H1 (cell line): ENCODE measurements at regions not wholly inside any gene's neighbourhood (a gene's known extent, or its start where the extent isn't known, plus 50 kb on each side); places are given as distances from the start of the nearest gene placed in this dataset.

ENCODE experiments used
- CTCF ChIA-PET: fragments of 300-600 bp; sonication (Branson Sonifier 250); formaldehyde crosslinking; loops from one replicate; lab custom pipeline; 2021; ENCODE audit not compliant: partially characterized antibody; lab: Charles Lee
- POLR2A ChIA-PET: fragments of 300-600 bp; sonication (Branson Sonifier 250); formaldehyde crosslinking; loops from one replicate; lab custom pipeline; 2021; ENCODE audit warnings: inconsistent platforms; ENCODE audit not compliant: partially characterized antibody; lab: Charles Lee
- DNase-seq, 2 experiments: peaks; one replicate each; pipeline versions ENCODE4 v3.0.0 to v3.0.0-alpha.2; 2010 to 2022; ENCODE audit warnings: low spot score in 2 of 2, low read depth in 1 of 2, mixed read lengths in 1 of 2
- FAIRE-seq: peaks from 2 replicates; lab custom pipeline; 2011; peaks lifted over from hg19 to GRCh38; lab: Jason Lieb, UNC
- H2AFZ ChIP-seq: 2 replicates; pipeline ENCODE4 v1.8.1; 2012; ENCODE audit warnings: low read length, inconsistent platforms
- H2AK5ac ChIP-seq: 2 replicates; pipeline ENCODE4 v1.6.1; 2013; ENCODE audit warnings: low read depth, low read length
- H2BK120ac ChIP-seq: replicated peaks from 2 replicates; pipeline ENCODE3; 2013; ENCODE audit warnings: low read depth, low read length, inconsistent platforms
- H2BK12ac ChIP-seq: 2 replicates; pipeline ENCODE4 v1.6.1; 2013; ENCODE audit warnings: low read depth, low read length
- H2BK15ac ChIP-seq: 2 replicates; pipeline ENCODE4 v1.6.1; 2013; ENCODE audit warnings: low read length
- H2BK20ac ChIP-seq: 2 replicates; pipeline ENCODE4 v1.6.1; 2013; ENCODE audit warnings: low read length
- H2BK5ac ChIP-seq: 2 replicates; pipeline ENCODE4 v1.6.1; 2013; ENCODE audit warnings: low read depth, low read length
- H3K14ac ChIP-seq: 2 replicates; pipeline ENCODE4 v1.6.1; 2013; ENCODE audit warnings: inconsistent platforms; ENCODE audit not compliant: insufficient read length
- H3K18ac ChIP-seq: 2 replicates; pipeline ENCODE4 v1.6.1; 2013; ENCODE audit warnings: low read length; ENCODE audit errors: extremely low read depth
- H3K23ac ChIP-seq: 2 replicates; pipeline ENCODE4 v1.6.1; 2013; ENCODE audit warnings: inconsistent platforms; ENCODE audit not compliant: insufficient read length
- H3K23me2 ChIP-seq: 2 replicates; pipeline ENCODE4 v1.6.1; 2013; ENCODE audit warnings: low read depth, low read length
- H3K27ac ChIP-seq: 2 replicates; pipeline ENCODE4 v1.6.1; 2011; ENCODE audit warnings: low read depth, low read length, inconsistent platforms
- H3K27me3 ChIP-seq, 4 experiments: replicated peaks in 1 of 4; 1 replicate in 1 of 4; 2 replicates in 3 of 4; pipeline versions ENCODE4 v1.6.1 to v1.8.1; 2011 to 2013; ENCODE audit warnings: low read length in 3 of 4, mild to moderate bottlenecking in 3 of 4, inconsistent platforms in 2 of 4, mixed read lengths in 2 of 4, moderate library complexity in 1 of 4; ENCODE audit not compliant: control insufficient read depth in 3 of 4, insufficient read depth in 3 of 4; ENCODE audit errors: extremely low read depth in 1 of 4
- H3K36me3 ChIP-seq, 4 experiments: 2 replicates each; pipeline versions ENCODE4 v1.6.1 to v1.8.1; 2011 to 2013; ENCODE audit warnings: mild to moderate bottlenecking in 4 of 4, low read length in 3 of 4, moderate library complexity in 2 of 4, control low read depth in 1 of 4, inconsistent platforms in 1 of 4; ENCODE audit not compliant: insufficient read depth in 4 of 4, control insufficient read depth in 2 of 4
- H3K4ac ChIP-seq: replicated peaks from 2 replicates; pipeline ENCODE3; 2013; ENCODE audit warnings: low read length, low read depth, mixed read lengths, inconsistent platforms; ENCODE audit not compliant: insufficient read length
- H3K4me1 ChIP-seq, 4 experiments: replicated peaks in 1 of 4; 1 replicate in 1 of 4; 2 replicates in 3 of 4; pipeline versions ENCODE4 v1.6.1 to v1.8.1; 2011 to 2013; ENCODE audit warnings: low read length in 3 of 4, inconsistent platforms in 2 of 4, mixed read lengths in 1 of 4; ENCODE audit not compliant: insufficient read depth in 4 of 4, control insufficient read depth in 3 of 4
- H3K4me2 ChIP-seq, 2 experiments: 2 replicates each; pipeline versions ENCODE4 v1.6.1 to v1.8.1; 2011 to 2013; ENCODE audit warnings: low read depth in 2 of 2, low read length in 2 of 2, control low read depth in 1 of 2, inconsistent platforms in 1 of 2, mild to moderate bottlenecking in 1 of 2; ENCODE audit not compliant: insufficient read depth in 1 of 2
- H3K4me3 ChIP-seq, 4 experiments: fragments of 200-600, 300-600 bp in 1 of 4; sonication (generic), shearing (Covaris generic), sonication (Bioruptor Twin) in 1 of 4; 2 replicates each; pipeline versions ENCODE4 v1.5.1 to v1.8.1; 2011 to 2016; ENCODE audit warnings: low read length in 4 of 4, low read depth in 3 of 4, control low read depth in 2 of 4, inconsistent platforms in 2 of 4, mild to moderate bottlenecking in 2 of 4, mixed read lengths in 1 of 4, moderate library complexity in 1 of 4; ENCODE audit not compliant: insufficient read depth in 2 of 4; ENCODE audit errors: extremely low read depth in 1 of 4
- H3K56ac ChIP-seq: replicated peaks from 2 replicates; pipeline ENCODE3; 2013; ENCODE audit warnings: low read depth, mild to moderate bottlenecking, mixed read lengths, low read length, inconsistent platforms; ENCODE audit not compliant: insufficient read length
- H3K79me1 ChIP-seq: 2 replicates; pipeline ENCODE4 v1.6.1; 2013; ENCODE audit warnings: low read depth, low read length, control low read depth
- H3K79me2 ChIP-seq, 2 experiments: 2 replicates each; pipeline versions ENCODE4 v1.6.1 to v1.8.1; 2012 to 2013; ENCODE audit warnings: low read length in 2 of 2, mild to moderate bottlenecking in 2 of 2, inconsistent platforms in 1 of 2; ENCODE audit not compliant: insufficient read depth in 2 of 2, control insufficient read depth in 1 of 2
- H3K9ac ChIP-seq, 4 experiments: replicated peaks in 1 of 4; 1 replicate in 1 of 4; 2 replicates in 3 of 4; pipeline versions ENCODE4 v1.6.1 to v1.8.1; 2011 to 2013; ENCODE audit warnings: low read depth in 3 of 4, low read length in 3 of 4, control low read depth in 2 of 4, mild to moderate bottlenecking in 2 of 4, moderate library complexity in 2 of 4, inconsistent platforms in 1 of 4; ENCODE audit errors: extremely low read depth in 1 of 4
- H3K9me3 ChIP-seq, 2 experiments: 2 replicates each; pipeline versions ENCODE4 v1.6.1 to v1.8.1; 2012 to 2013; ENCODE audit warnings: mild to moderate bottlenecking in 2 of 2, moderate library complexity in 2 of 2, control low read depth in 1 of 2, inconsistent platforms in 1 of 2, low read depth in 1 of 2, low read length in 1 of 2, mixed read lengths in 1 of 2; ENCODE audit not compliant: insufficient read depth in 2 of 2
- H4K20me1 ChIP-seq, 2 experiments: replicated peaks in 1 of 2; 2 replicates each; pipeline versions ENCODE3 to v1.8.1; 2011 to 2013; ENCODE audit warnings: inconsistent platforms in 2 of 2, low read length in 2 of 2, mild to moderate bottlenecking in 1 of 2; ENCODE audit not compliant: insufficient read depth in 2 of 2, control insufficient read depth in 1 of 2
- H4K5ac ChIP-seq: 2 replicates; pipeline ENCODE4 v1.6.1; 2013; ENCODE audit warnings: low read length, low read depth, mixed read lengths, inconsistent platforms; ENCODE audit not compliant: insufficient read length
- H4K8ac ChIP-seq: 2 replicates; pipeline ENCODE4 v1.8.0; 2013; ENCODE audit warnings: mild to moderate bottlenecking, moderate library complexity, low read length, inconsistent platforms; ENCODE audit not compliant: insufficient read depth; ENCODE audit errors: extremely low read depth
- H4K91ac ChIP-seq: replicated peaks from 2 replicates; pipeline ENCODE3; 2013; ENCODE audit warnings: low read length, mixed read lengths, inconsistent platforms; ENCODE audit not compliant: insufficient read length
- HDAC2 ChIP-seq, 2 experiments: fragments of 300-600 bp in 1 of 2; sonication (generic) in 1 of 2; IDR thresholded peaks; 2 replicates each; pipeline ENCODE4 v1.6.1; 2011 to 2012; ENCODE audit warnings: low read depth in 2 of 2, low read length in 2 of 2, mild to moderate bottlenecking in 2 of 2, moderate library complexity in 2 of 2, borderline replicate concordance in 1 of 2, inconsistent platforms in 1 of 2
- HDAC6 ChIP-seq: IDR thresholded peaks from one replicate; pipeline ENCODE4 v1.7.1; 2012; ENCODE audit warnings: low read depth, mild to moderate bottlenecking, inconsistent platforms, low read length, moderate library complexity
- MAFK ChIP-seq: IDR thresholded peaks from 2 replicates; pipeline ENCODE4 v1.6.1; 2012; ENCODE audit warnings: low read depth, mild to moderate bottlenecking, improper control_type of control experiment, low read length
- YY1 ChIP-seq: IDR thresholded peaks from 2 replicates; pipeline ENCODE4 v1.6.1; 2011; ENCODE audit warnings: low read depth, mild to moderate bottlenecking, low read length

- Histone ChIP-seq H2AK5ac (no peak overlapping the region), H3K4me3 (no peak overlapping the region), H2BK5ac (no peak overlapping the region), H3K14ac (no peak overlapping the region), H3K4me1 (no peaks in the 10 kb centered on the region), H4K91ac (no peak overlapping the region), H2BK15ac (no peak overlapping the region), H3K9ac (no peak overlapping the region), H3K27ac (no peak overlapping the region), H3K18ac (no peak overlapping the region), H3K79me2 (no peaks in the 10 kb centered on the region), H3K4ac (no peak overlapping the region), H4K5ac (no peak overlapping the region), H3K36me3 (no peaks in the 10 kb centered on the region), H3K23ac (no peak overlapping the region), H2BK120ac (no peak overlapping the region), H3K79me1 (no peaks in the 10 kb centered on the region), H3K56ac (no peak overlapping the region), H4K20me1 (no peaks in the 10 kb centered on the region), H3K23me2 (no peaks in the 10 kb centered on the region), H3K4me2 (no peak overlapping the region), H4K8ac (no peak overlapping the region), H2BK20ac (no peak overlapping the region), H2BK12ac (no peak overlapping the region), H3K9me3 (no peaks in the 10 kb centered on the region), H3K27me3 (no peaks in the 10 kb centered on the region), H2AFZ (no peak overlapping the region)
- CTCF ChIA-PET, result no interaction called here
- TF ChIP-seq HDAC2 (IDR thresholded peaks at IDR 0.05; ENCODE audit: borderline replicate concordance in 1 of 2, low read depth in 2 of 2, low read length in 2 of 2) (no peak), HDAC6 (no peak), YY1 (no peak), MAFK (peak; percentile 90)
- FAIRE-seq (no peak), DNase-seq (no peak)
- POLR2A ChIA-PET, result no interaction called here
Observed at GRCh38 chr5:87803352-87803751, 390.6 kb upstream of the CCNH start.
